HEK293 (cell line): ENCODE measurements at regions not wholly inside any gene's neighbourhood (a gene's known extent, or its start where the extent isn't known, plus 50 kb on each side); places are given as distances from the start of the nearest gene placed in this dataset.
A peak's percentile ranks its signal among the peaks of the same experiment; 100 is the strongest.

Experiments used
- CTCF ChIA-PET: fragments of 350-600 bp; formaldehyde crosslinking; extraction: SDS; loops from one replicate; lab custom pipeline; 2021; ENCODE audit warnings: antibody characterized with exemption; lab: Yijun Ruan, JAX
- POLR2A ChIA-PET: fragments of 300-600 bp; formaldehyde crosslinking; extraction: SDS; loops from one replicate; lab custom pipeline; 2020; ENCODE audit warnings: antibody characterized with exemption, inconsistent platforms; lab: Yijun Ruan, JAX
- H3K27ac ChIP-seq: fragments of 200-500 bp; sonication (Bioruptor generic); 2 replicates; pipeline ENCODE4 v1.5.1; 2014; ENCODE audit warnings: low read depth, low read length, control low read depth, inconsistent platforms; ENCODE audit errors: extremely low read depth
- H3K36me3 ChIP-seq, 2 experiments: fragments of 200-500 bp in 1 of 2; sonication (Bioruptor generic) in 1 of 2; 1 replicate in 1 of 2; 2 replicates in 1 of 2; pipeline ENCODE4 v1.5.1; 2014 to 2017; ENCODE audit warnings: inconsistent platforms in 2 of 2, low read length in 2 of 2; ENCODE audit not compliant: control insufficient read depth in 2 of 2, insufficient read depth in 1 of 2
- H3K4me1 ChIP-seq: fragments of 200-500 bp; sonication (Bioruptor generic); 2 replicates; pipeline ENCODE4 v1.5.1; 2014; ENCODE audit warnings: mild to moderate bottlenecking, low read length, inconsistent platforms; ENCODE audit not compliant: control insufficient read depth, insufficient read depth
- H3K4me3 ChIP-seq: 2 replicates; pipeline ENCODE4 v1.5.1; 2011; ENCODE audit warnings: low read depth, mild to moderate bottlenecking, control low read depth, low read length, moderate library complexity
- H3K9me3 ChIP-seq: fragments of 200-500 bp; sonication (Bioruptor generic); 2 replicates; pipeline ENCODE4 v1.5.1; 2014; ENCODE audit warnings: low read depth, low read length, inconsistent platforms; ENCODE audit not compliant: control insufficient read depth, insufficient read depth
- EGR2 ChIP-seq: fragments of 450-650 bp; formaldehyde crosslinking; IDR thresholded peaks from 2 replicates; pipeline ENCODE4 v1.5.1; 2016; ENCODE audit warnings: low read depth, missing biosample characterization, missing genetic modification characterization
- HIC1 ChIP-seq: fragments of 450-650 bp; formaldehyde crosslinking; IDR thresholded peaks from 2 replicates; pipeline ENCODE4 v1.5.1; 2016; ENCODE audit warnings: missing biosample characterization, missing genetic modification characterization
- HOXC10 ChIP-seq: sonication (generic); formaldehyde crosslinking; IDR thresholded peaks from 2 replicates; pipeline ENCODE4 v1.8.1; 2023; ENCODE audit warnings: mild to moderate bottlenecking, missing genetic modification reagents
- IKZF3 ChIP-seq: fragments of 450-650 bp; IDR thresholded peaks from 2 replicates; pipeline ENCODE4 v1.5.0; 2018; ENCODE audit warnings: missing biosample characterization, mild to moderate bottlenecking, missing genetic modification characterization, moderate library complexity
- KLF8 ChIP-seq: fragments of 450-650 bp; formaldehyde crosslinking; IDR thresholded peaks from 2 replicates; pipeline ENCODE4 v1.5.1; 2016; ENCODE audit warnings: missing biosample characterization, missing genetic modification characterization
- PRDM10 ChIP-seq: fragments of 450-650 bp; formaldehyde crosslinking; IDR thresholded peaks from 2 replicates; pipeline ENCODE4 v1.5.1; 2016; ENCODE audit warnings: missing biosample characterization, missing genetic modification characterization
- PRDM6 ChIP-seq: fragments of 450-650 bp; formaldehyde crosslinking; IDR thresholded peaks from 2 replicates; pipeline ENCODE4 v1.5.1; 2017; ENCODE audit warnings: missing biosample characterization, missing genetic modification characterization
- SCRT2 ChIP-seq: fragments of 450-650 bp; formaldehyde crosslinking; IDR thresholded peaks from 2 replicates; pipeline ENCODE4 v1.5.1; 2016; ENCODE audit warnings: missing biosample characterization, missing genetic modification characterization
- SETDB1 ChIP-seq: IDR thresholded peaks from one replicate; pipeline ENCODE4 v1.6.1; 2017; ENCODE audit warnings: mild to moderate bottlenecking, low read length, moderate library complexity, mixed read lengths; ENCODE audit not compliant: insufficient read length
- SP3 ChIP-seq: fragments of 450-650 bp; formaldehyde crosslinking; IDR thresholded peaks from 2 replicates; pipeline ENCODE4 v1.5.1; 2016; ENCODE audit warnings: missing biosample characterization, missing genetic modification characterization
- ZEB2 ChIP-seq: fragments of 450-650 bp; formaldehyde crosslinking; IDR thresholded peaks from 2 replicates; pipeline ENCODE4 v1.5.1; 2016; ENCODE audit warnings: missing biosample characterization, missing genetic modification characterization
- ZFHX2 ChIP-seq: fragments of 450-650 bp; formaldehyde crosslinking; conservative IDR thresholded peaks from 2 replicates; pipeline ENCODE4 v1.5.1; 2016; ENCODE audit warnings: missing biosample characterization, missing genetic modification characterization
- ZIC2 ChIP-seq: fragments of 450-650 bp; formaldehyde crosslinking; IDR thresholded peaks from 2 replicates; pipeline ENCODE4 v1.5.1; 2016; ENCODE audit warnings: missing biosample characterization, missing genetic modification characterization
- ZNF10 ChIP-seq: fragments of 450-650 bp; formaldehyde crosslinking; IDR thresholded peaks from 2 replicates; pipeline ENCODE4 v1.5.1; 2017; ENCODE audit warnings: missing biosample characterization, missing genetic modification characterization
- ZNF114 ChIP-seq: fragments of 450-650 bp; formaldehyde crosslinking; IDR thresholded peaks from 2 replicates; pipeline ENCODE4 v1.5.0; 2017; ENCODE audit warnings: missing biosample characterization, missing genetic modification characterization
- ZNF121 ChIP-seq: fragments of 450-650 bp; formaldehyde crosslinking; IDR thresholded peaks from 2 replicates; pipeline ENCODE4 v1.5.1; 2016; ENCODE audit warnings: missing biosample characterization, missing genetic modification characterization
- ZNF138 ChIP-seq: fragments of 450-650 bp; formaldehyde crosslinking; IDR thresholded peaks from 2 replicates; pipeline ENCODE4 v1.5.1; 2016; ENCODE audit warnings: missing biosample characterization, missing genetic modification characterization, borderline replicate concordance
- ZNF140 ChIP-seq: fragments of 450-650 bp; formaldehyde crosslinking; IDR thresholded peaks from 2 replicates; pipeline ENCODE4 v1.5.1; 2016; ENCODE audit warnings: missing biosample characterization, missing genetic modification characterization
- ZNF157 ChIP-seq: fragments of 450-650 bp; formaldehyde crosslinking; IDR thresholded peaks from 2 replicates; pipeline ENCODE4 v1.5.1; 2016; ENCODE audit warnings: missing biosample characterization, missing genetic modification characterization
- ZNF211 ChIP-seq: fragments of 450-650 bp; formaldehyde crosslinking; IDR thresholded peaks from 2 replicates; pipeline ENCODE4 v1.5.1; 2016; ENCODE audit warnings: low read depth, missing biosample characterization, missing genetic modification characterization
- ZNF214 ChIP-seq: fragments of 450-650 bp; formaldehyde crosslinking; IDR thresholded peaks from 2 replicates; pipeline ENCODE4 v1.5.1; 2017; ENCODE audit warnings: missing biosample characterization, mild to moderate bottlenecking, missing genetic modification characterization, borderline replicate concordance
- ZNF221 ChIP-seq: fragments of 450-650 bp; formaldehyde crosslinking; IDR thresholded peaks from 2 replicates; pipeline ENCODE4 v1.5.1; 2017; ENCODE audit warnings: missing biosample characterization, missing genetic modification characterization, borderline replicate concordance
- ZNF239 ChIP-seq: fragments of 450-650 bp; formaldehyde crosslinking; IDR thresholded peaks from 2 replicates; pipeline ENCODE4 v1.5.1; 2016; ENCODE audit warnings: missing biosample characterization, missing genetic modification characterization
- ZNF24 ChIP-seq: fragments of 450-650 bp; formaldehyde crosslinking; IDR thresholded peaks from 2 replicates; pipeline ENCODE4 v1.5.1; 2016; ENCODE audit warnings: missing biosample characterization, missing genetic modification characterization
- ZNF324 ChIP-seq: fragments of 450-650 bp; formaldehyde crosslinking; IDR thresholded peaks from 2 replicates; pipeline ENCODE4 v1.5.1; 2016; ENCODE audit warnings: missing biosample characterization, missing genetic modification characterization
- ZNF350 ChIP-seq: fragments of 450-650 bp; formaldehyde crosslinking; IDR thresholded peaks from 2 replicates; pipeline ENCODE4 v1.5.0; 2017; ENCODE audit warnings: missing biosample characterization, mild to moderate bottlenecking, missing genetic modification characterization
- ZNF398 ChIP-seq: fragments of 450-650 bp; formaldehyde crosslinking; IDR thresholded peaks from 2 replicates; pipeline ENCODE4 v1.5.1; 2017; ENCODE audit warnings: missing biosample characterization, missing genetic modification characterization
- ZNF423 ChIP-seq: fragments of 450-650 bp; formaldehyde crosslinking; IDR thresholded peaks from 2 replicates; pipeline ENCODE4 v1.5.1; 2016; ENCODE audit warnings: missing biosample characterization, missing genetic modification characterization
- ZNF473 ChIP-seq: fragments of 450-650 bp; formaldehyde crosslinking; IDR thresholded peaks from 2 replicates; pipeline ENCODE4 v1.5.1; 2017; ENCODE audit warnings: missing biosample characterization, missing genetic modification characterization
- ZNF530 ChIP-seq: fragments of 450-650 bp; formaldehyde crosslinking; IDR thresholded peaks from 2 replicates; pipeline ENCODE4 v1.5.1; 2016; ENCODE audit warnings: low read depth, missing biosample characterization, missing genetic modification characterization
- ZNF548 ChIP-seq: fragments of 450-650 bp; formaldehyde crosslinking; IDR thresholded peaks from 2 replicates; pipeline ENCODE4 v1.5.1; 2016; ENCODE audit warnings: missing biosample characterization, missing genetic modification characterization
- ZNF561 ChIP-seq: fragments of 450-650 bp; IDR thresholded peaks from 2 replicates; pipeline ENCODE4 v1.5.1; 2018; ENCODE audit warnings: missing biosample characterization, missing genetic modification characterization, borderline replicate concordance
- ZNF629 ChIP-seq: fragments of 450-650 bp; formaldehyde crosslinking; IDR thresholded peaks from 2 replicates; pipeline ENCODE4 v1.5.1; 2017; ENCODE audit warnings: missing biosample characterization, missing genetic modification characterization
- ZNF654 ChIP-seq: fragments of 450-650 bp; formaldehyde crosslinking; IDR thresholded peaks from 2 replicates; pipeline ENCODE4 v1.5.1; 2016; ENCODE audit warnings: low read depth, missing biosample characterization, missing genetic modification characterization
- ZNF747 ChIP-seq: fragments of 450-650 bp; formaldehyde crosslinking; IDR thresholded peaks from 2 replicates; pipeline ENCODE4 v1.5.1; 2016; ENCODE audit warnings: missing biosample characterization, missing genetic modification characterization

GRCh38 chr11:15750535-15751308 lies 605.6 kb downstream of the SOX6 start (continued):
- TF ChIP-seq SP3 (tag by site-specific recombination), result no peak
- TF ChIP-seq ZNF423 (tag by site-specific recombination), result peak; percentile 75
- peak; percentile 95 for TF ChIP-seq ZIC2 (tag by site-specific recombination)
- TF ChIP-seq EGR2 (tag by site-specific recombination), result 0 out of 2 replicates have a peak, but pooled peaks have one; percentile 9
- peak; percentile 53 for TF ChIP-seq ZNF398 (tag by site-specific recombination)
- TF ChIP-seq ZFHX2 (tag by site-specific recombination), result 0 out of 2 replicates have a peak, but pooled peaks have one; percentile 18
- TF ChIP-seq ZNF629 (tag by site-specific recombination), result no peak
- TF ChIP-seq IKZF3 (tag by site-specific recombination), result peak; percentile 97

GRCh38 chr11:15754221-15754620 lies 602.1 kb downstream of the SOX6 start:
- ChIA-PET POLR2A (no interaction called here), CTCF (interaction anchor here (0.6 kb wide), 1 partner anchor 61 kb away, joined by 5 read pairs; no protein-coding TSS in a partner anchor)

GRCh38 chr11:15757048-15757698 lies 599.2 kb downstream of the SOX6 start:
- ChIA-PET CTCF (no interaction called here), POLR2A (no interaction called here)
- Histone ChIP-seq H3K4me3 (no peak overlapping the region), H3K4me1 (no peaks in the 10 kb centered on the region), H3K36me3 (no peaks in the 10 kb centered on the region), H3K9me3 (no peaks in the 10 kb centered on the region), H3K27ac (no peak overlapping the region)
- TF ChIP-seq ZEB2 (tag by site-specific recombination) (no peak), HIC1 (tag by site-specific recombination) (no peak), ZNF138 (tag by site-specific recombination) (no peak), PRDM10 (tag by site-specific recombination) (no peak), PRDM6 (tag by site-specific recombination) (no peak), ZNF324 (tag by site-specific recombination) (no peak), ZNF530 (tag by site-specific recombination) (no peak), ZNF473 (tag by site-specific recombination) (no peak), ZNF10 (tag by site-specific recombination) (no peak), KLF8 (no peak)

More at GRCh38 chr11:15754221-15754620, 602.1 kb downstream of the SOX6 start:
- Histone ChIP-seq H3K9me3 (no peaks in the 10 kb centered on the region), H3K4me3 (no peak overlapping the region), H3K4me1 (no peaks in the 10 kb centered on the region), H3K27ac (no peak overlapping the region)
- TF ChIP-seq ZNF211 (tag by site-specific recombination), result no peak
- no peak for TF ChIP-seq ZNF114
- TF ChIP-seq SCRT2, result no peak
- TF ChIP-seq ZNF140 (tag by site-specific recombination), result no peak
- no peak for TF ChIP-seq SETDB1
- no peak for TF ChIP-seq ZNF221 (tag by site-specific recombination)
- TF ChIP-seq ZNF350 (tag by site-specific recombination), result no peak
- no peak for TF ChIP-seq ZNF654 (tag by site-specific recombination)
- TF ChIP-seq ZNF157 (tag by site-specific recombination), result no peak
- TF ChIP-seq ZNF747, result no peak
- TF ChIP-seq HOXC10 (CRISPR knock-in tag), result no peak
- TF ChIP-seq ZNF561 (tag by site-specific recombination), result no peak
- no peak for TF ChIP-seq ZNF121 (tag by site-specific recombination)
- TF ChIP-seq ZNF24 (tag by site-specific recombination), result no peak
- TF ChIP-seq ZNF548 (tag by site-specific recombination), result no peak
- TF ChIP-seq ZNF214 (tag by site-specific recombination), result no peak
- no peak for TF ChIP-seq ZNF239 (tag by site-specific recombination)
- TF ChIP-seq, all 188 proteins: peak for 0
- no peaks in the 10 kb centered on the region for H3K36me3 ChIP-seq
